HG03439 (cell line): ENCODE measurements at regions not wholly inside any gene's neighbourhood (a gene's known extent, or its start where the extent isn't known, plus 50 kb on each side); places are given as distances from the start of the nearest gene placed in this dataset.

Experiments
- ATAC-seq: cut with Tn5 transposase; IDR thresholded peaks from one replicate; pipeline ENCODE4 v1.9.1; 2021; ENCODE audit warnings: mild to moderate bottlenecking, moderate library complexity; ENCODE audit not compliant: unreplicated experiment

- ATAC-seq, result no peak
Measured at GRCh38 chr4:162661913-162662312, 498.1 kb upstream of the FSTL5 start.

- ATAC-seq, result no peak
Measured at GRCh38 chr4:162659716-162660115, 495.9 kb upstream of the FSTL5 start.

GRCh38 chr4:162657966-162658365 is 494.2 kb upstream of the FSTL5 start:
- ATAC-seq, result no peak

GRCh38 chr4:162650166-162650565 is 486.4 kb upstream of the FSTL5 start:
- ATAC-seq, result no peak

- no peak for ATAC-seq
Measured at GRCh38 chr4:162645381-162645780, 481.6 kb upstream of the FSTL5 start.

GRCh38 chr4:162644346-162644745 is 480.5 kb upstream of the FSTL5 start:
- ATAC-seq, result no peak

GRCh38 chr4:162640152-162640551 is 476.4 kb upstream of the FSTL5 start:
- ATAC-seq, result no peak

GRCh38 chr4:162634390-162634789 is 470.6 kb upstream of the FSTL5 start:
- ATAC-seq, result no peak

- ATAC-seq, result no peak
Measured at GRCh38 chr4:162622664-162623063, 458.9 kb upstream of the FSTL5 start.

- ATAC-seq, result no peak
Measured at GRCh38 chr4:162610116-162610515, 446.3 kb upstream of the FSTL5 start.

GRCh38 chr4:162586266-162586665 is 422.5 kb upstream of the FSTL5 start:
- ATAC-seq, result no peak

GRCh38 chr4:162582180-162582579 is 418.4 kb upstream of the FSTL5 start:
- no peak for ATAC-seq

GRCh38 chr4:162565730-162566129 is 401.9 kb upstream of the FSTL5 start:
- ATAC-seq, result no peak

- ATAC-seq, result no peak
Measured at GRCh38 chr4:162560073-162560472, 396.3 kb upstream of the FSTL5 start.

GRCh38 chr4:162557516-162558106 is 393.8 kb upstream of the FSTL5 start:
- no peak for ATAC-seq

GRCh38 chr4:162535121-162535520 is 371.3 kb upstream of the FSTL5 start:
- ATAC-seq, result no peak

GRCh38 chr4:162523171-162523570 is 359.4 kb upstream of the FSTL5 start:
- ATAC-seq, result no peak

- no peak for ATAC-seq
Measured at GRCh38 chr4:162522724-162523123, 358.9 kb upstream of the FSTL5 start.

- no peak for ATAC-seq
Measured at GRCh38 chr4:162510937-162511336, 347.1 kb upstream of the FSTL5 start.

- ATAC-seq, result no peak
Measured at GRCh38 chr4:162510115-162510514, 346.3 kb upstream of the FSTL5 start.

- no peak for ATAC-seq
Measured at GRCh38 chr4:162509333-162509732, 345.5 kb upstream of the FSTL5 start.

GRCh38 chr4:162506253-162506652 is 342.5 kb upstream of the FSTL5 start:
- no peak for ATAC-seq

GRCh38 chr4:162503868-162504267 is 340.1 kb upstream of the FSTL5 start:
- no peak for ATAC-seq
